NCI-H345 (cell line): ENCODE measurements at regions not wholly inside any gene's neighbourhood (a gene's known extent, or its start where the extent isn't known, plus 50 kb on each side); places are given as distances from the start of the nearest gene placed in this dataset.
A peak's percentile ranks its signal among the peaks of the same experiment; 100 is the strongest.
"Not testable (repeated sequence)": the region's sequence is repeated elsewhere in the genome, so short reads cannot be mapped to it uniquely, and the experiment has no call there.

Source experiments
- DNase-seq: peaks from one replicate; lab custom pipeline; 2025; lab: John Stamatoyannopoulos, UW

DNA sequence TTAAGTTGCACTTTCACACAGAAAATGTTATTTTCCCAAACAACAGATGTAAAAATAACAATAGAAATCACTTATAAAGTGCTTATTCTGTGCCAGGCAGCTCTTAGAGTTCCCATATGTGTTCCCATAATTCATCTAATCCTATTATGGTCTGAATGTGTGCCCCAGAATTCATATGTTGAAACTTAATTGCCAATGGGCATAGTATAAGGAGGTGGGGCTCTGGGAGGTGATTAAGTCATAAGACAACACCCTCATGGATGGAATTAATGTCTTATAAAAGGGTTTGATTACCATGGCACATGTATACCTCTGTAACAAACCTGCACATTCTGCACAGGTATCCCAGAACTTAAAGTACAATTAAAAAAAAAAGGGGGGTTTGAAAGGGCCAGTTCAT lies 92.7 kb downstream of the FZD1 start:
- no peak for DNase-seq

DNA sequence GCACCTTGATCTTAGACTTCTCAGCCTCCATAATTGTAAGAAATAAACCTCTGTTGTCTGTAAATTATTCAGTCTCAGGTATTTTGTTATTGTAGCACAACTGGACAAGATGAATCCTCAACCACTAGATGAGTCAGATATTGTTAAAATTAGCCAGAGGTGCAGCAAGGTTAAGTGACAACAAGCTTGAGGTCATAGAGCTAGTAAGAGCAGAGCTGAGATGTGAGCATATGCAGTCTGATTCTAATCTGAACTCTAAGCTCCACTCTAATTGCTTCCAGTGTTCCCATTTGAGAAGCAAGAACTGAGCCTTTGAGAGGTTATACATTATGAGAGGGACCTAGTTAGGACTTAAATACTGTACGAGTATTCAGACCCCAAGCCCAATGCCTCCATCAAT lies 93.1 kb downstream of the FZD1 start:
- no peak for DNase-seq

DNA sequence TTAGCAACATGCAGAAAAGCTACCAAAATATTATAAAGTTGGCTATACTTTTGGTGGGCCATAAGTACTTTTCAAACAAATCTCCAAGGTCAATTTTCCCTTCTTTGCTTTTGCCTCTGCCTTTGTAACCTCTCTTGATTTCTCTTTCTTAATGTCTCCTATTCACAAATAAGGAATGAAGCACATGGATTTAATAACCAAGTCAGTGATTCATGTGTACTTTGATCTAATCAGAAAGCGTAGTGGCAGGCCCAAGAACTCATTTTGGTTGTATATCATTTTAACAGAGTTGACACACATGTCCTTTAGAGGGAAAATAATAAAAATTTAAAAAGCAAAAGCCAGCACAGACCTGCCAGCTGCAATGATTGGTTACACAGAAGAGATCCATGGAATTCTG lies 93.7 kb downstream of the FZD1 start:
- DNase-seq = no peak

DNA sequence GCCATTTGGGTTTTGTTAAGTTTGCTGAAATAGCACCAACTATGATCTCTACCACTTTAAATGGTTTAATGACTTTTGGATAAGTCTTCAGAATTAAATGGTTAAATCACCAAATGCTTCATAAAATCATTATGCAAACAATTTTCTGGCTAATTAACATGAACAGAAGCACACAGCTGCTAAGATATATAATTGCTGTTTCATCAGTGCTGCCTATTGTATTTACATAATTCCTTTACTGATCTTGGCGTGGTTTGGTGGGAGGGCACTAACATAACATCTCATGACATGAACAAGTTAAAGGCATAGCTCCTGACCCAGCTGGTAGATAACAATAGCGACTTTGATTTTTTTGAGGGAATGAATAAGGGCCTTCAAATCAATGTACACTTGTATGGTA lies 94.1 kb downstream of the FZD1 start:
- no peak for DNase-seq

DNA sequence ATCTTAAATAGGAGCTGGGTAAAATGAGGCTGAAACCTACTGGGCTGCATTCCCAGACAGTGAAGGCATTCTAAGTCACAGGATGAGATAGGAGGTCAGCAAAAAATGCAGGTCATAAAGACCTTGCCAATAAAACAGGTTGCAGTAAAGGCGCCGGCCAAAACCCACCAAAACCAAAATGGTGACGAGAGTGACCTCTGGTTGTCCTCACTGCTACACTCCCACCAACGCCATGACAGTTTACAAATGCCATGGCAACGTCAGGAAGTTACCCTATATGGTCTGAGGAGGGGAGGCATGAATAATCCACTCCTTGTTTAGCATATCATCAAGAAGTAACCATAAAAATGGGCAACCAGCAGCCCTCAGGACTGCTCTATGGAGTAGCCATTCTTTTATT lies 100.9 kb downstream of the FZD1 start:
- not testable (repeated sequence) for DNase-seq

DNA sequence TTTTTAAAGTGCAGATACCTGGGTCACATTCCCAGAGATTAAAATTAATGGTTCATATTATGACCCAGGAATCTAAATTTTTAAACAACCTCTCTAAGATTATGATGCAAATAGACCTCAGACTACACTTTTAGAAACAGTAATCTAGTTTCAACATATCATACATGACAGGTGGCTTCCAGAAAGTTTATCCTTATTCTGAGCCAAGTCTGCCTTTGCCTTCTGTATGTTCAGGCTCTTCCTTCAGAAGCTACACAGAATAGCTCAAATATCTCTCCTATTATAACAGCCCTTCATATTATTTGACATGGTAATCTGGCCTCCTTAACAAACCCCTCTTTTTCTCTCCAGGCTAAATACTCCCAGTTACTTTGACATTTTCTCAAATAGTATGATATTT lies 101.9 kb downstream of the FZD1 start:
- no peak for DNase-seq

DNA sequence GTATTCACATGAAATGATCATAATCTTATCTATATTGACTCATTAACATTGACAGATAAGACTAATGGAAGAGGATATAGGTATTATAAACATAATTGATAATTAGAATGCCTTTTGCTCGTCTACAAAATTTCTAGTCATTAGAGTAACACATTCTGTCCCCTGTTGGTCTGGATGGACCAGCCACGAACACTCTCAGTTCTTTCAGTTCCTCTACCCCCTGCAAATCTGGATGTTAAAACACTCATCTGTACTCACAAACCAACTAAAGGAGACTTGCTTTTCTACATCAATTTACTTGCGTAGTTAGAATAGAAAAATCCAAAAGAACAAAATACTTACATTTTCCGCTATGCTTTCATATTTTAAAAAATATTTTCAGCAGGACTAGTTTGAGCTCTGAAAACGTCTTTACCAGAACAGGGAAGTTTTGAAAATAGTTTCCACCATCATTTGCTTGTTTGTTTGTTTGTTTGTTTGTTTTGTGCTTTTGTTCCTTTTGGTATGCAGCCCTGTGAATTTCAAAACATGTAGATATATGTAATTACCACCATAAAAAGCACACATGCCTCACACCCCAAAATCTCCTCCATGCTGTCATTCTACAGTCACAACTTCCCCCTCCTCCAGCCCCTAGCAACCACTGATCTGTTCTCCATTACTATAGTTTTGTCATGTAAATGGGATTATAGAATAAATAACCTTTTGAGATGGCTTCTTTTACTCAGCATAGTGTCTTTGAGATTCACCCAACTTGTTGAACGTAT lies 103.8 kb downstream of the FZD1 start:
- DNase-seq = no peak

DNA sequence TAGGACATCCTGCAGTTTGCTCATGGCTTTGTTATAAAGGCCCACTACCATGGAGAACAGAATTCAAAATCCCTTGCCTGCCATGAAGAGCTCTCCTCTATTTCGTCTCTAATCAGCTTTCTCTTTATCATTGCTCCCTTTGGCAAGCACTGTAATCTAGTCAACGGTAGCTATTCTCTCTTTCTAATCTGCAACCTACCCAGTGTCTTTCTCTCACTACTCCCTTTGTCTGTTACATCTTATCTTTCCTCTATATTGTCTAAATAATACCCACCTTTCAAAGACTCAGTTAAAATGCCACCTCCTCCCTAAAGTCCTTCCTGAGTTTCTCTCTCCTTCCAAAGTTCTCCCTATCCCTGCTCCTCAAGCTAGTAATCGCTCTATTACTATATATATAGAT lies 108.1 kb downstream of the FZD1 start:
- no peak for DNase-seq

DNA sequence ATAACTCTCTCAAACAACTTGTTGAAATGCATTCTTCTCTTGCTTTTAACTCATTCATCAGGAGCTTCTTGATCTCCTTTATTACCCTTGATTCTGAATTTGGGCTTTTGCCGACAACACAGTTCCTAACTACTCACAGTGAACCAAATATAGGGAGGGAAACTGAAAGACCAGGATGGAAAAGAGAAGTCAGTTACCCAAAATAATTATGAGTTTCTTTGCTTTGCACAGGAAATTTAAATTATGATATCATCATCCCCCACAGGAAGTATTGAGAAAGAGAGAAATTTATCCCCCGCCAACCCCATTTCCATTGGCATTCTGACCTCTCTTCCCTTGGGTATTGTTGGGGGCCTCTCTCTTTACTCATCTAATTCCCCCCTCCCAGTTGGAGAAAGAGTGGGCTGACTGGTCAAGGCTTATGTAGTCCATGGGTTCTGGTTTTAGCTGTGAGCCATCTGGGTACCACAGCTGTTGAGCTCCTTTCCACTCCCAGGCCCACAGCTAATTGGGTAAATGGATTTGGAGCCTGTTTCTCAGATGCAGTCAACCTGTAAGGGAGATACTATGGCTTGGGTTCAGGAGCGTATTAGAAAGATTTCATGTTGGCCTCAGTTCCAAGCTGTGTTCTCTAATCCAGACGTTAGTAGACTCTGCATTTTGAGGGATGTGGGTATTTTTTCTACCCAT lies 109.0 kb downstream of the FZD1 start:
- DNase-seq = no peak

DNA sequence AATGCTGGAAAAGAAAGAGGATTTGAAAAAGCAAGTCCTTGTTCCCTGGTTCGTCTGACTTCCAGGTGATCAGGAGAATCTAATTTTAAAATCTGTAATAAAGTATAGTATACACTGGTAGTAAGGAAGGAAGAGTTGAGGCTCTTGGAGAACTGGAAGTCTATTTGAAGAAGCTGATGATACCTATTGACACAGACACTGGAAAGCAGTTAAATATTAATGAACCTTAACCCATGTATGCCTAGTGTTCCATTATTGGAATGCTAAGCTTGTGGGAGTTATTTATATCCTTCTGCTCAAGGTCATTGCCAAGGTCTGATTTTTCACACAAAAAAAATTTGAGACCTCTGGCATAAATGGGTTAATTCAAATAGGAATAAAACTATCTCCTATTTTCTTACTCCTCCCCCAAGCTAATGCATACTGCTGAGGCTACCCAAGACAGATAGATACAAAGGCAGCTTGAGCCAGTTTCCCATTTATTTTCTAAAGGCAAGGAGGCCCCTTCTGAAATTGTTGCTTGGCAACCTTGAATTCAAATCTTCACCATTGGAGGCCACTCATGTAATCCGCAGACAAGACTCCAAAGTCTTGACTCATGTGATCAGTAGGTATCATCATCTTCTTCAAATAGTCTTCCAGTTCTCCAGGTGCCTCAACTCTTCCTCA lies 110.2 kb downstream of the FZD1 start:
- DNase-seq = no peak

DNA sequence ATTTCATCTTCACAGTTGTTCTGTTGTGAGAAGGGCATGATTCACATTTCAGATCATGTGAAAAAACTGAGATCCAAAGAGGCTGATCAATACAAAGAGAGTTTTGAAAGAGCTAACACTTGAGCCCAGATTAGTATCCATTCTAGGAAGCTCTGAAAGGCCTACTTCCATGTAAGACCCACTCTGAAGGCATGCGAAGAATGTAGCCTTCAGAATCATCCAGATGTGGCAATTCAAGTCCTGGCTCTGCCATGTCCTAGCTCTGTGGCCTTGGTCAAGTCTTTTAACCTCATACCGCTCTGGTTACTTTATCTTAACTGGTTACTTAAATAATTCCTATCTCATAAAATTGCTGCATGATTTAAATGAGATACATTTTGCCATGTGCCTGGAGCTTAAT lies 111.1 kb downstream of the FZD1 start:
- DNase-seq = no peak

DNA sequence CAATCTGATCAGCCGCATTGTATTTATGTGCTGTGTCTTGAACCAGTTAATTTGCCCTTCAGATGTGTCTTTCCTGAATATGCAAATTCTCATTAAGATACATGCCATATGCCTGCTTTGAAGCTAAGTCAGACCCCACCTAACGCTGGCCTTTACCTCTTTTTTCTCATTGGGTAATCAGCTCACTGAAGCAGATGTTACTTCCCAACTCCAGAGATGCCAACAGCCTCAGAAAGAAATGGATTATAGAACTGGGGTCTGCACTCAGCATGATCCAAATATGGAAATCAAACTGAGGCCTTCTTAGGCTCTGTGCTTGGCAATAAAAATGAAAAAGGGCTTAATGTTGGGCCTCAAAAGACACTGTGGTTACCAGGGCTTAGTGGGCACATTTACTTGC lies 113.9 kb downstream of the FZD1 start:
- DNase-seq = no peak

DNA sequence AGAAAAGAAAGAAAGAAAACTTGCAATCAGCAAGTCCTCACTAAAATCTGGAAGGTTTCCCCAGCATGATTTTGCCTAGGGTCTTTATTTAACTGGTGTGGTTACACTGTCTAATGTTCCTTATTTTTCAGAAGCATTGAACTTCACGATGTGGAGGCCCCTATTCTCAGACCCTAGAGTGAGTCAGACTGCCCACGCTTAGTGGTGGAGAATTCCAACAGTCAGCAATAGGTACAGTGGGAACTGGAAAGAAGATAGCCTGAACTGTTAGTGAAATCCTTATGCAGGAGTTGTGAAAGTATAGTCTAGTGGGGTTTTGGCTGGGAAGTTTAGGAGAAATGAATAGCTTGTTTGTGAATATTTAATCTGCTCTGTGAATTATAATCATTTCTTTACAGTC lies 115.0 kb downstream of the FZD1 start:
- DNase-seq = no peak

DNA sequence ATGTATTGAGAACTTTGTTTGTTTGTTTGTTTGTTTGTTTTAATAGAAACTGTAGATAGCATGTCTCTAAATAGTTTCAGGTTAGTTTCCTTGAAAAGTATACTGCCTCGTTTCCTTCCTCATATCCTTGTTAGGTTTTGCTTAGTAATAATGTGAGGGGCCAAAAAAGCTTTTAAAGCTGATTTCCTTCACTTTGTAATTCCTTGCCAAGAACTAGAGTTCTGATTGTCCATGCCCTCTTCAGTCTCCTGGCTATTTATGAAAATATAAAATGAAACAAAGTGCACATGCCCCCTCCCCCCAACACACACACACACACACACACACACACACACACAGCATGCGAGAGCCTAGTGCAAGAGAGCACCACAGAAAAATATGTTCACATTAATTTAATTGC lies 115.8 kb downstream of the FZD1 start:
- DNase-seq = no peak

DNA sequence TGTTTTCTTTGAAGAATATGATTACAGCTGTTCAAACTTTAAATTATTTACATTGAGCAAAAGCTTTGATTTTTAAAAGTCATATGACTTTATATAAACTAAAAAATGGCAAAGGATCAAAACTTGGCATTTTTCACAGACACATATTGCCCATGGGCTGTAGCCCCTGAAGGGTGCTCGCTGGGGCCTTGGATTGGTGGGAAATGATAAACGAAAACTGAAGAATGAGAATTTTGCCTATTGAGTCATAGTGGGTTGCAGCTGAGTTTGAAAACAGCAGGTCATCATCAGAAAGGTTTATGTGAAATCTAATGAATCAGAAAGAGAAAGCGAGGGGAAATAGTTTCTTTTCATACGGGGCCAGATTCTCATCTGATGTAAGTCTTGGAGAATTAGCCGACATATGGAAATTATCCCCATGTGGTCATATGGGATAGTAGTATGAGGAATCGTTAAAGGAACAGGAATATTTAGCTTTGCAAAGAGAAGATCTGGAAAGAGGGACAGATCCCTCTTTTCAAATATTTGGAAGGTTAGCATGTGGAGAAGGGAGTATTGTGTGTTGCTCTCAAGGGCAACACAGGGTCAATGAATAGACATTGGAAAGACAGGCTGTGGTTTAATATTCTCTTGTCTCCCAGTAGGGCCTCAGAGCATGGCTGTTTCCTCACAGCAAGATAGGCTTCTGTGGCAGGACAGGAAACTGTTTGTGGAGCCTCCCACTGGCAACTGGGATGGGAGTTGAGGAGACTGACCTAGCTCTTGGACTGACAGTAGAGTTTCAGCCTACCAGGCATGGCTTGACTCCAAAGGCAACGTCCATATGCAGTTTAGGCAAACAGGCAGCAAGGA lies 119.0 kb downstream of the FZD1 start:
- no peak for DNase-seq

DNA sequence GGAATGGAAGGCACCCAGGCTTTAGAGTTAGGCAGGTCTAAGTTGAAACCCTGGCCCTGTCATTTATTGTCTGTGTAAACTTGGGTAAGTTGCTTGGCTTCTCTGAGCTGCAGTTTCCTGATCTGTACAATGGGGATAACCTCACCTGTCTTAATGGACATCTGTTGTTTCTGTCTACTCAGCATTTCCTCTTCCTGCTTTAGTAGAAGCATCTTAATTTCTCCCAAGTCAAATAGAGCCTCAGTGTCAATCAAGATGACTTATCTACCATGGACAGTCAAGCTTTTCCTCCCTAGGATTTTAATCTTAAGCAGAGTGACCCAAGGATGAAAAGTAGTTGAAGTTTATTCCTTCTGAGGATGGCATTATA lies 119.7 kb downstream of the FZD1 start:
- DNase-seq = no peak

DNA sequence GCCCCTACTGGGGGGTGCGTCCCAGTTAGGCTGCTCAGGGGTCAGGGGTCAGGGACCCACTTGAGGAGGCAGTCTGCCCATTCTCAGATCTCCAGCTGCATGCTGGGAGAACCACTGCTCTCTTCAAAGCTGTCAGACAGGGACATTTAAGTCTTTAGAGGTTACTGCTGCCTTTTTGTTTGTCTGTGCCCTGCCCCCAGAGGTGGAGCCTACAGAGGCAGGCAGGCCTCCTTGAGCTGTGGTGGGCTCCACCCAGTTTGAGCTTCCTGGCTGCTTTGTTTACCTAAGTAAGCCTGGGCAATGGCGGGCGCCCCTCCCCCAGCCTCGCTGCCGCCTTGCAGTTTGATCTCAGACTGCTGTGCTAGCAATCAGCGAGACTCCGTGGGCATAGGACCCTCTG lies 130.5 kb downstream of the FZD1 start:
- not testable (repeated sequence) for DNase-seq

DNA sequence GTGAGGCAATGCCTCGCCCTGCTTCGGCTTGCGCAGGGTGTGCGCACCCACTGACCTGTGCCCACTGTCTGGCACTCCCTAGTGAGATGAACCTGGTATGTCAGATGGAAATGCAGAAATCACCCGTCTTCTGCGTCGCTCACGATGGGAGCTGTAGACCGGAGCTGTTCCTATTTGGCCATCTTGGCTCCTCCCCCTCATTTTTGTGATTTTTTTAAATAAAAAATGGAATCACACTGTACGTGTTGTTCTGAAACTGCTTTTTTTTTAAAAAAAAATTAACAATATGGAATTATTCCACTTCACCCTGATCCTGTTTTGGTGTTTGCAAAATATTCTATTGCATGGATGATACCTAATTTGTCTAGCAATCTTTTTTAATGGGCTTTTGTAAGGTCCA lies 131.1 kb downstream of the FZD1 start:
- DNase-seq = not testable (repeated sequence)

DNA sequence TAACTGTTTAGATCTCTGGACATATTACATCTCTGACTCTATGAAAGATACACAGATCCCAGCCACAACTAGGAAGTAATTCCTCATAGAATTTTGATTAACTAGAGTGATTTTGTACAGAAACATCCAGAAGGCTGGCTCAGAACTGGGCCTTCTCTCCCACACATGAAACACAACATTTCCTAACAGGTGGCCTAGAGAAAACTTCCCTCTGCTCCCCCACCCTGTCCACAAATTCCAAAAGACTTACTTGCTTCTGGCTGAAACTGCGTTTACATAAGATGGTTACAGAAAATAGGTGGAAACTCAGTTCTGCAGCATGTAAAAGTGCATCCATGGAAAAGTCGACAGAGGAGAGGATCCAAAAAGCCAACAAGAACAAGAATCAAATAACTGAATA lies 132.9 kb downstream of the FZD1 start:
- DNase-seq = no peak

DNA sequence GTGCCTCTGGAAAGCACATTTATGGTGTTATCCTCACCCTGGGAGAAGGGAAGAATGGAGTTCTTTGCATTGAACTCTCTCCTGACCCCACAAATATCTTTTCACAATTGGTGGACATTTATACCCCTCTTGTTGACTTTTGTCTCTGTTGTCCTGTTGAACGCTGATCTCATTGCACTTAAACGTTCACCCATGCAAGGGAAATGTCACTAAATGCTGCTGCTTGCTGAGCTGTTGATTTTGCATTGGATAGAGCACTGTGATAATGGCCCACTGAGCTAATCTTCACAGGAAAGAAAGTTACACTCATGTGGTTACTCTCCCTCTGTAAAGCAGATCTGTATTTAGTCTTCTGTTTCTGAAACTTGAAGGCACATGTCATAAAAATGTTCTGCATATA lies 133.4 kb downstream of the FZD1 start:
- peak; percentile 50 for DNase-seq

DNA sequence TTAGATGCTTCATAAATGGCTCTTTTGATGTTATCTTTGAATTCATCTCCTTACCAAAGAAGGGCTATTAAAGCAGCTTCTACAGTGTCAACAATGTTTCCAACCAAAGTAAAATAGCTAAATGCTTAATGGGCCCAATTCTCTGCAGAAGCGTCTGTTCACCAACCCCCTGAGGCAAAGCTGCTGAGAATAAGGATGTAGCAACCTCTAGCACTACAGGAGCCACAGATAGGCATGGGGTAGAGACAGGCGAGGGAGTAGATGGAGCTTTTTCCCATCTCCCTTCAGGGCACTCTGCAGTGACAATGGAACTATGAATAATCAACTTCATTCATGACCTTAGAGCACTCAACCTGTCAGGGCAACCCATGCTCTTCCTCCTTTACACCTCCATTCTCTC lies 134.1 kb downstream of the FZD1 start:
- no peak for DNase-seq

DNA sequence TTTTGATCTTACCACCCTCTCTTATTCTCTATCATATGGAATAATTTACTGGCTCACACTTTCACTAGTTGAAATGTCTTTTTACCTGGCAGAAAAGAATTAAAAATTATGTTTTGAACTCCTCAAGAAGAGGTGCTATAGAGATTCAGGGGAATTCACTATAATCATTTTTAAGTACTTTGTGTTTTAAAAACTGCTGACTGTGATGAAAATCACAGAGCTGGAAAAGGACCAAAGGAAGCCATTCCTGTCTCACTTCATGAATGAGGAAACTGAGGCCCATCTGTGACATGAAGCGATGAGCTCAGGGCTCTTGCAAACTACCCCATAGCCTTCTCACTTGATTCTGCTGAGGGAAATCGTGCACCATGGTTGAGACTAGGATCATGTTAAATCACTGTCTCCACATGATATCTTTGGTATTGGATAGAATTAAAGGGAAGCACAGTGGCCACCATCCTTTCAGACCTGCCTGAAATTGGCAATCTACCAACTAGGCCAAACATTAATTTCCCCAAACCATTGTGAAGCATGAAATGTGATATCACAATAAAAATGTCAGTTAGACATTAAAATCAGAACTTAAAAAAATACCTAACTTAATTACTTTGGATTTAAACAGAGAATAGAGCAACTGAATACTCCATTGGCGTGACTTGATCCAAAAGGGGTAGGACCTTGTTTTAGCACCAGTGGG lies 141.0 kb downstream of the FZD1 start:
- peak; percentile 7 for DNase-seq
